CMK (cell line): ENCODE measurements at regions not wholly inside any gene's neighbourhood (a gene's known extent, or its start where the extent isn't known, plus 50 kb on each side); places are given as distances from the start of the nearest gene placed in this dataset.
"Not testable (repeated sequence)": the region's sequence is repeated elsewhere in the genome, so short reads cannot be mapped to it uniquely, and the experiment has no call there.

Experiments
- DNase-seq: peaks from one replicate; pipeline ENCODE4 v3.0.0-alpha.2; 2010; ENCODE audit warnings: low read depth

DNA sequence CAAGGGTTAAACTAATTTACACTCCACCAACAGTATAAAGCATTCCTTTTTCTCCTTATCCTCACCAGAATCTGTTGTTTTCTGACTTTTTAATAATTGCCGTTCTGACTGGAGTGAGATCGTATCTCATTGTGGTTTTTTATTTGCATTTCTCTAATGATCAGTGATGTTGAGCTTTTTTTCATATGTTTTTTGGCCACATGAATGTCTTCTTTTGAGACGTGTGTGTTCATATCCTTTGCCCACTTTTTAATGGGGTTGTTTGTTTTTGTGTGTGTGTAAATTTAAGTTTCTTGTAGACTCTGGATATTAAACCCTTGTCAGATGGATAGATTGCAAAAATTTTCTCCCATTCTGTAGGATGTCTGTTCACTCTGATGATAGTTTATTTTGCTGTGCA lies 345.7 kb upstream of the ZNF608 start:
- not testable (repeated sequence) for DNase-seq

GRCh38 chr5:125093776-125094175 lies 347.3 kb upstream of the ZNF608 start:
- DNase-seq = no peak

- DNase-seq = no peak
Measured at GRCh38 chr5:125100342-125100741, 353.9 kb upstream of the ZNF608 start.

DNA sequence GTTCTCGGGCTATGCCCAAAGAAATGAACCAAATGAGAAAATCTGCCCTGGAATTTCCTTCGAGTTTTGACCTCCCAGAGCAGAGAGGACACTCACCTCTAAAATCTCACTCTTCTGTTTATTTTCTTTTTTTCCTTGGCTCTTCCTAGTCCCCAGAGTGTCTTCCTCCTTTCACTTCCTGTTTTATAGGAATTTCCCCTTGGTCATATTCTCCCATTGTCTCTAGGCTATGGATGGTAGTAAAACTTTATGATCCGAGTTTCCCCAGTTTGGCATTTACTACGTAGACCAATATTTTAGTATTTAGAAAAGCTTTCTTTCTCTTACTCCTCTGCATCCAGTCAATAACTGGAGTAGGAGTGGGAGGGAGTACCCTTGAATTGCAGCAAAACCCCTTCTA lies 354.5 kb upstream of the ZNF608 start:
- no peak for DNase-seq

DNA sequence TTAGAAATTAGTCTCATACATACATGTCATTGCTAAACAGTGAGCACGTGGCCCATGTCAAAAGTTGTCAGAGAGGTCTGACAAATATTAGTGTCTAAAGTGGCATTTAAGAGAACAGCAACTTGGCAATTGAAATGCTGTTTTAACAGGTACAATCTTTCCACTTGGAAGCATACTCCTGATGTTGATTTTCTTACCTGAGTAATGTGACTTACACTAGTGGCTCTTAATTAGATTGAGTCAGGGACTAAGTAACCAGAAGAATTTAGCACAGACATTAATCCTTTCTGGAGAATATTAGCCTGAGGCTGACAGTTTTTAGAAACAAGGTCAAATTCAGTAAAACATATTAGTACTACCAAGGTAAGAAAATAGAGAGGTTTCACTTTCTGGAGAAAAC lies 357.0 kb upstream of the ZNF608 start:
- no peak for DNase-seq

DNA sequence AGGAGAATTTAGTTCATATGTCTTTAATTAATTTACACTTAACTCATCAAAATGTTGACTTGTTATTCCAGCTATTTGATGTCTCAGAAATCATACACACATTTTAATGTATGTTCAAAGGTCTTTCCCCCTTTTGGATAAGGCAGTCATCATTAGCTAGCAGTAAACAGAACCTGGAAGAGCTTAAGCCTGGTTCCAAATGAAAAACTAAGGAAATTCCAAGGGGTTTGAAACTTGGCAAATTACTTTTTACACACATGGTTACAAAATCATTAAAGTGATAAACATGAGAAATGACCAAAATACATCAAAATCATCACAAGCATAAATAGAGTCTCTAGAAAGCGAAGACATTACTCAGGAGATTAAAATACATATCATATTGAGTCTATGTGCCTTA lies 359.8 kb upstream of the ZNF608 start:
- DNase-seq = no peak

- DNase-seq = no peak
Measured at GRCh38 chr5:125106881-125107280, 360.4 kb upstream of the ZNF608 start.

DNA sequence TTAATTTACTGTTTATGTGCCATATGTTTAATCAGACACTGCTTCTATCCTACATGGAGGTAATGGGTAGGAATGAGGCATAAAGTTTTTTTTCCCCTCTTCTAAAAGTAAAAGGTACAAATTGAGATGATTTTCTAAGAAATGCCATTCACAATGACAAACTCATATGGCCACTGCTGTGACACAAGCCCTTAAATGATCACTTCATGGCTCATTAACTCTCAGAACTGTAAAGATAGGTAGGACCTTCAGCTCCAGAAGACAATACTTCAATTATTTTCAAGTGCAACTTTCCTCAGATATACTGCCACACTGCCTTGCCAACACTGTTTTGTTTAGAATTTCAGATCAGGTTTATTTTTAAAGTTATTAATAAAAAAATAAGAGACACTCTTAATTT lies 362.9 kb upstream of the ZNF608 start:
- DNase-seq = no peak

GRCh38 chr5:125109816-125110215 lies 363.4 kb upstream of the ZNF608 start:
- DNase-seq = no peak

DNA sequence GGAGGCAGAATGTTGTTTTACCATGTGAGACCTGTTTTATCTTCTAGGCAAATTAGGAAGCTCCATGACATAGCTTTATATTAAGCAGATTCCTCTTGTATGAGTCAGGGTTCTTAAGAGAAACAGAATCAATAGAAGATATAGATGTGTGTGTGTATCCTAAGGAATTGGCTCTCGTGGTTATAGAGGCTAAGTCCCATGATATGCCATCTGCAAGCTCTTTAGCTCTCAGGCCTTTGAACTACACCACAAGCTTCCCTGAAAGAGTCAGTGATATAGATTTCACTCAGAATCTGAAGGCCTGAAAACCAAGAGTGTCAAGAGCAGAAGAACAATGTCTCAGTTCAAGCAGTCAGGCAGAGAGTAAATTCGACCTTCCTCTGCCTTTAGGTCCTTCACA lies 365.8 kb upstream of the ZNF608 start:
- no peak for DNase-seq

DNA sequence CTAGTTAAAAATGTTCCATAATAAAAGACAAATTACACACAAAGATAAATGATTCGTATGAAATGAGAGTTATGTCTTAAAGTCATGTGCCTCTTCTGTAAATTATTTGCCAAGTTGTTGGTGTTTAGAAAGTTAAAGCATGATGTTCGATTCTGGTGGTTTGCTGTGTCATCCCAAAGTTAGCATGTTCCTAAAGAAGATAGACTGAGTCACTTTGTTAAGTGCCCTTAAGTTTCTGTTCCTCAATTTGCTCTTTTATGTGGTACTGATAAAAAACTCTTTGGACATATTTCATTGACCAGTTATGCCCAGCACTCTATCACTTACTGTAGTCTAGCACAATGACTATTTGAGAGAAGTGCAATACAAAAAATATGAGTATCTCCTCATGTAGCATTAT lies 366.9 kb upstream of the ZNF608 start:
- DNase-seq = no peak

GRCh38 chr5:125115195-125115525 lies 368.7 kb upstream of the ZNF608 start:
- no peak for DNase-seq

DNA sequence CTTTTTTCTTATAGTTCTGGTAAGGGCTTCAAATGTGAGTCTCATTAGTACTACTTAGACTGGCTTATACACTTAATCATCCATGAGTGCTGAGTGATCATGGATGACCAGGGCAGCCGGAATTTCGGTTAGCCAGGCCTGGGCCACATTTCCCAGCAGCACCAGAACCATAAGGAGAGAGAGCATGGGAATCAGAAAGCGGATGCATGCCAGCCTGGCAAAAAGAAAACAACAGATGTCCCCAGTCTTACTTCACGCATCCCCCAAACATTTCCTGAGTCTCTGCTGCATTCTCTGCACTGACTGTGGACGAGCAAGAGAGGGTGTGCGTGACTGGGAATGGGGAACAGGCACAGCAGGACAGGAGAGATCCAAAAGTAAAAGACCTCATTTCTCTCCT lies 371.1 kb upstream of the ZNF608 start:
- DNase-seq = no peak

GRCh38 chr5:125120012-125120411 lies 373.6 kb upstream of the ZNF608 start:
- no peak for DNase-seq

DNA sequence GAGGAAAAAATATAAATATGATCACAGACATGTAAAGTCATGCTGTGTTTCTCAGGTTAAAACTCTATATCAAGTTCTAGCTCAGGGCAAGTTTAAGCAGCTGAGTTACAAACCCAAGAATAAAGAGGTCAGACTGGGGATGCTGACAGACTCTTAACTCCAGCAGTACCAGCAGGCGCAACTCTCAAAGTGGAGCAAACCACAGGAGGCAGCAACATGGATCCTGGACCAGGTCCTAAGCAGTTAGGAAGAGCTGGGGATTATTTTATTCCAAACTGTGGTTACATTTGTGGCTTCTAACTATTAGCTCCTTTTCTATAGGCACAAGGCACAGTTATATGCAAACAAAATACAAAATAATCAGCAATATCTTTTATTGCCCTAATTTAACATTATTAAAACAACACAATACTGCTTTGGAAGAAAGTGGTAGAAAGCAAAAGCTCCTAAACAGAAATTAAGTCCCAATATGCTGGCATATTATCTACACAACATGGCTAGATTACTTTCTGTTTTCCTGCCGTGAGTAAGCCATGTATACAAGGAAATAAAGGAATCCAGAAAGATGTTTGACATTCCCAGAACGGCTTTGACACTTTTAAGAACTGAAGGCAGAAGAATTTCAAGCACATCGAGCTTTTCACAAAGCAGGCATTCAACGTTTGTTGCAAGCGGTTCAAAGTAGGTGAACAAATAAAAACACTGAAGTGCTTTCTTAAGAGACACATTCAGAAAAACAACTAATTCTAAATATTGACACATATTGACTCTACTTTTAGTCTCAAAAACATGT lies 378.8 kb upstream of the ZNF608 start:
- no peak for DNase-seq

DNA sequence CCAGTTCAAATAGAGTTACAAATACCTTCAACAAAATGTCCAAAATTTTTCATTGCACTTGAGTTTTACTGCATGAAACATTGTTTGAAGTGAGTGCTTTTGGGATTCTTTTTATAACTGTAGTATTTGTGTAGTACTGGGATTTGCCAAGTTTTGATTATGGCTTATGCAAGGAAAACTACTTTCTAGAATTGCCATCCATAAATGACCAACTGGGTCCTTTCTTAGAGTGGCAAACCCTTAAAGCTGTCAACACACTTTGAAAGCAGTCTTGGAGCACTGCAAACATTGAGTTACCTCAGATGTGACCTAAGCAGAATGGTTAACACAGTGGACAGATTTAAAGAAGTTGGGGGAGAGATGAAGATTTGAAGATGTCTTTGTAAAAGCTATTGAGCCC lies 379.6 kb upstream of the ZNF608 start:
- no peak for DNase-seq

- DNase-seq = no peak
Measured at GRCh38 chr5:125129151-125129806, 382.8 kb upstream of the ZNF608 start.

- no peak for DNase-seq
Measured at GRCh38 chr5:125130591-125130990, 384.2 kb upstream of the ZNF608 start.

GRCh38 chr5:125134216-125135081 lies 388.0 kb upstream of the ZNF608 start:
- DNase-seq = no peak

DNA sequence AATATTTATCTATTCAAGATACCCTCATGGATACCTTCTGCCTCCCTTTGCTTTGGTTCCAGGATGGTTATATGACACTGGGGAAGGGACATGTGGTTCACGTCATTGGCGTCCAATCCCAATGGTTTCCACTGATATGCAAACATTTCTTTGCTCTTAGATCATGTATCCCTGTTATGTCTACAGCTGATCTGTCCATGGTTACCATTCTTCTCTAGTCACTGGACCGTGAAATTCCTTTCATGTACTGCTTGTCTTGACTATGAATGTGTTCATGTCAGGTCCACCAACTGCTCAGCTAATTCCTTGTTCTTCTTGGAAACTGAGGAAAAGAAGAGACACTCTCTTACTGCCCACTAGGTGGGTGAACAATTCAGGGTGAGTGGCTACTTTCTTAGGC lies 391.1 kb upstream of the ZNF608 start:
- no peak for DNase-seq

- DNase-seq = no peak
Measured at GRCh38 chr5:125138266-125138665, 391.8 kb upstream of the ZNF608 start.

DNA sequence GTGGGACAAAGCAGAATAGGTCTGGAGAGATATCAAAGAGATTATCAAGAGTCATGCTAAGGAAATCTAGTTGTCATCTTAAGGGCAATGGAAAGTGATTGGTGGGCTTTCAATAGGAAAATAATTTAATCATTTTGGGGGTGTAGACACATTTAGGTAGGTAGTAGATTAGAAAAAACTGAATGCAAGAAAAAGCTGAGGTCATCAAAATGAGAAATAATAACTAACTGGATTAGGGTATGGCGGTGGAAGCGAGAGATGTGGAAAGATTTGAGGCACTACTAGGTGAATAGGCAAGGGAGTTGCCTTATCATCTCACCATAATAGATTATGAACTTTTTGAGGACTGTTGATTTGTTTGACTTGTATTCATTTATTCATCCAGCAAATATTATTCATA lies 393.2 kb upstream of the ZNF608 start:
- DNase-seq = no peak

- DNase-seq = no peak
Measured at GRCh38 chr5:125140220-125140619, 393.8 kb upstream of the ZNF608 start.
